GM23338 (cell line): ENCODE measurements at regions not wholly inside any gene's neighbourhood (a gene's known extent, or its start where the extent isn't known, plus 50 kb on each side); places are given as distances from the start of the nearest gene placed in this dataset.

ENCODE experiments used
- ATAC-seq: fragments of 200-7000 bp; cut with Tn5 transposase; 3 replicates; pipeline ENCODE4 v1.9.1; 2020
- DNase-seq: peaks from one replicate; pipeline ENCODE4 v3.0.0-alpha.2; 2015; ENCODE audit warnings: low spot score
- H2AFZ ChIP-seq: fragments of 200-600 bp; sonication (generic); 2 replicates; pipeline ENCODE4 v1.8.0; 2016; ENCODE audit warnings: antibody characterized with exemption, mild to moderate bottlenecking, moderate library complexity
- H3F3A ChIP-seq: fragments of 200-600 bp; sonication (generic); replicated peaks from 2 replicates; pipeline ENCODE4 v1.8.0; 2017; ENCODE audit warnings: antibody characterized with exemption, mixed run types, low read depth
- H3K27ac ChIP-seq: fragments of 200-600 bp; sonication (generic); 2 replicates; pipeline ENCODE4 v1.6.1; 2016; ENCODE audit warnings: low read depth
- H3K27me3 ChIP-seq: fragments of 200-600 bp; sonication (generic); 2 replicates; pipeline ENCODE4 v1.8.0; 2016; ENCODE audit warnings: mild to moderate bottlenecking, mixed run types, moderate library complexity; ENCODE audit not compliant: insufficient read depth
- H3K36me3 ChIP-seq: fragments of 200-600 bp; sonication (generic); 2 replicates; pipeline ENCODE4 v1.8.0; 2016; ENCODE audit warnings: mild to moderate bottlenecking; ENCODE audit not compliant: insufficient read depth
- H3K4me1 ChIP-seq: fragments of 200-600 bp; sonication (generic); 2 replicates; pipeline ENCODE4 v1.8.0; 2016; ENCODE audit warnings: mild to moderate bottlenecking, moderate library complexity; ENCODE audit not compliant: insufficient read depth
- H3K4me2 ChIP-seq: fragments of 200-600 bp; sonication (generic); 2 replicates; pipeline ENCODE4 v1.7.1; 2017; ENCODE audit warnings: mixed run types
- H3K4me3 ChIP-seq: fragments of 200-600 bp; sonication (generic); 2 replicates; pipeline ENCODE4 v1.6.1; 2016; ENCODE audit warnings: mixed run types
- H3K79me2 ChIP-seq: fragments of 200-600 bp; sonication (generic); replicated peaks from 2 replicates; pipeline ENCODE4 v1.8.0; 2017; ENCODE audit warnings: mild to moderate bottlenecking; ENCODE audit not compliant: insufficient read depth
- H3K9me2 ChIP-seq: fragments of 200-600 bp; sonication (generic); 2 replicates; pipeline ENCODE4 v1.8.0; 2017; ENCODE audit not compliant: insufficient read depth
- H4K20me1 ChIP-seq: fragments of 200-600 bp; sonication (generic); replicated peaks from 2 replicates; pipeline ENCODE4 v1.8.0; 2017; ENCODE audit warnings: mild to moderate bottlenecking; ENCODE audit not compliant: insufficient read depth
- H3K27ac Mint-ChIP-seq: 2 replicates; pipeline ENCODE4 v1.8.0; 2020; ENCODE audit warnings: inconsistent platforms, mild to moderate bottlenecking, moderate library complexity, mixed read lengths
- H3K27me3 Mint-ChIP-seq: 3 replicates; pipeline ENCODE4 v1.8.0; 2022; ENCODE audit warnings: low read depth, mild to moderate bottlenecking, moderate library complexity, mixed read lengths, inconsistent platforms; ENCODE audit not compliant: insufficient read depth, poor library complexity
- H3K36me3 Mint-ChIP-seq: 3 replicates; pipeline ENCODE4 v1.8.0; 2021; ENCODE audit warnings: low read depth, mild to moderate bottlenecking, inconsistent platforms, moderate library complexity, mixed read lengths
- H3K4me1 Mint-ChIP-seq: 3 replicates; pipeline ENCODE4 v1.8.0; 2020; ENCODE audit warnings: mild to moderate bottlenecking, inconsistent platforms, mixed read lengths
- H3K4me3 Mint-ChIP-seq: 3 replicates; pipeline ENCODE4 v1.8.0; 2021; ENCODE audit warnings: moderate library complexity, mild to moderate bottlenecking, inconsistent platforms, mixed read lengths
- H3K9me3 Mint-ChIP-seq: 3 replicates; pipeline ENCODE4 v1.8.0; 2020; ENCODE audit warnings: moderate library complexity, mild to moderate bottlenecking, inconsistent platforms, mixed read lengths
- CREB1 ChIP-seq: fragments of 250-450 bp; sonication (Bioruptor Pico); IDR thresholded peaks from 2 replicates; pipeline ENCODE4 v1.5.0; 2020; ENCODE audit warnings: low read depth, mild to moderate bottlenecking, moderate library complexity
- CTCF ChIP-seq, 2 experiments: fragments of 200-600 bp in 1 of 2; sonication (generic) in 1 of 2; conservative IDR thresholded peaks; 2 replicates each; pipeline versions ENCODE4 v1.5.1 to v1.6.1; 2016 to 2017; ENCODE audit warnings: antibody characterized with exemption in 2 of 2, low read depth in 2 of 2, mild to moderate bottlenecking in 2 of 2, moderate library complexity in 1 of 2
- EZH2phosphoT487 ChIP-seq: fragments of 200-600 bp; sonication (generic); IDR thresholded peaks from one replicate; pipeline ENCODE4 v1.8.1; 2018; ENCODE audit warnings: antibody characterized with exemption; ENCODE audit not compliant: unreplicated experiment
- JUNB ChIP-seq: IDR thresholded peaks from one replicate; pipeline ENCODE4 v1.6.1; 2016; ENCODE audit warnings: antibody characterized with exemption; ENCODE audit not compliant: unreplicated experiment
- NANOG ChIP-seq: IDR thresholded peaks from 2 replicates; pipeline ENCODE4 v1.6.1; 2016; ENCODE audit warnings: antibody characterized with exemption, borderline replicate concordance
- POLR2AphosphoS5 ChIP-seq: IDR thresholded peaks from 2 replicates; pipeline ENCODE4 v1.6.1; 2016; ENCODE audit warnings: antibody characterized with exemption, low read depth
- REST ChIP-seq: IDR thresholded peaks from one replicate; pipeline ENCODE4 v1.6.1; 2018; ENCODE audit warnings: antibody characterized with exemption; ENCODE audit not compliant: unreplicated experiment
- STAT1 ChIP-seq: IDR thresholded peaks from one replicate; pipeline ENCODE4 v1.6.1; 2016; ENCODE audit warnings: antibody characterized with exemption; ENCODE audit not compliant: unreplicated experiment
- ZNF114 ChIP-seq: fragments of 250-450 bp; sonication (Bioruptor Pico); IDR thresholded peaks from 2 replicates; pipeline ENCODE4 v1.5.0; 2020; ENCODE audit warnings: mild to moderate bottlenecking, moderate library complexity
- TF ChIP-seq, protein P1 (sequence below): IDR thresholded peaks from 2 replicates; pipeline ENCODE4 v1.6.1; 2016; ENCODE audit warnings: antibody characterized with exemption

- H3K36me3 ChIP-seq = no peaks in the 10 kb centered on the region
- H3K79me2 ChIP-seq = no peaks in the 10 kb centered on the region
- H3K9me2 ChIP-seq = no peaks in the 10 kb centered on the region; the same call in 1 of the 2 replicates
- H2AFZ ChIP-seq = no peak overlapping the region
- H3F3A ChIP-seq = no peaks in the 10 kb centered on the region
- ATAC-seq = no peak
- no peaks in the 10 kb centered on the region for H3K4me1 ChIP-seq
- Mint-ChIP-seq H3K4me3 (no peak overlapping the region), H3K36me3 (peaks cover 4% of the 10 kb centered on the region; the same call in 2 of the 3 replicates), H3K27ac (no peak overlapping the region), H3K9me3 (peaks cover 17% of the 10 kb centered on the region), H3K4me1 (no peaks in the 10 kb centered on the region; the same call in 1 of the 3 replicates), H3K27me3 (peaks cover 1% of the 10 kb centered on the region)
- H3K4me3 ChIP-seq = no peak overlapping the region
- TF ChIP-seq, protein P1, sequence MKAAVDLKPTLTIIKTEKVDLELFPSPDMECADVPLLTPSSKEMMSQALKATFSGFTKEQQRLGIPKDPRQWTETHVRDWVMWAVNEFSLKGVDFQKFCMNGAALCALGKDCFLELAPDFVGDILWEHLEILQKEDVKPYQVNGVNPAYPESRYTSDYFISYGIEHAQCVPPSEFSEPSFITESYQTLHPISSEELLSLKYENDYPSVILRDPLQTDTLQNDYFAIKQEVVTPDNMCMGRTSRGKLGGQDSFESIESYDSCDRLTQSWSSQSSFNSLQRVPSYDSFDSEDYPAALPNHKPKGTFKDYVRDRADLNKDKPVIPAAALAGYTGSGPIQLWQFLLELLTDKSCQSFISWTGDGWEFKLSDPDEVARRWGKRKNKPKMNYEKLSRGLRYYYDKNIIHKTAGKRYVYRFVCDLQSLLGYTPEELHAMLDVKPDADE = no peak
- H4K20me1 ChIP-seq = no peaks in the 10 kb centered on the region
- no peak for DNase-seq
- no peaks in the 10 kb centered on the region for H3K27me3 ChIP-seq
- H3K27ac ChIP-seq = no peak overlapping the region
- no peak overlapping the region for H3K4me2 ChIP-seq
Measured at GRCh38 chr2:7131261-7131660, 214.0 kb downstream of the RNF144A start.

GRCh38 chr2:7132753-7133152, 215.5 kb downstream of the RNF144A start:
- no peak overlapping the region for H3K27ac Mint-ChIP-seq
- H3K27me3 ChIP-seq = no peaks in the 10 kb centered on the region
- no peaks in the 10 kb centered on the region; the same call in 1 of the 2 replicates for H3K9me2 ChIP-seq
- no peak overlapping the region for H3K4me2 ChIP-seq
- H3K36me3 Mint-ChIP-seq = peaks cover 4% of the 10 kb centered on the region; the same call in 2 of the 3 replicates
- no peak overlapping the region for H3K4me3 Mint-ChIP-seq
- no peaks in the 10 kb centered on the region for H3K4me1 ChIP-seq
- H3K4me1 Mint-ChIP-seq = no peaks in the 10 kb centered on the region; the same call in 1 of the 3 replicates
- ATAC-seq = no peak
- H4K20me1 ChIP-seq = no peaks in the 10 kb centered on the region
- no peaks in the 10 kb centered on the region for H3F3A ChIP-seq
- peaks cover 1% of the 10 kb centered on the region for H3K27me3 Mint-ChIP-seq
- H3K4me3 ChIP-seq = no peak overlapping the region
- H3K79me2 ChIP-seq = no peaks in the 10 kb centered on the region
- H3K27ac ChIP-seq = no peak overlapping the region
- no peak overlapping the region for H2AFZ ChIP-seq
- no peaks in the 10 kb centered on the region for H3K36me3 ChIP-seq
- no peak for DNase-seq
- peaks cover 5% of the 10 kb centered on the region for H3K9me3 Mint-ChIP-seq
- TF ChIP-seq NANOG (no peak), CREB1 (CRISPR knock-in tag) (no peak), ZNF114 (CRISPR knock-in tag) (no peak), EZH2phosphoT487 (no peak), JUNB (no peak), POLR2AphosphoS5 (no peak), STAT1 (no peak), REST (no peak), CTCF (conservative IDR thresholded peaks at IDR 0.05; ENCODE audit: low read depth in 2 of 2) (no peak)
